MM.1S (cell line): ENCODE measurements at regions not wholly inside any gene's neighbourhood (a gene's known extent, or its start where the extent isn't known, plus 50 kb on each side); places are given as distances from the start of the nearest gene placed in this dataset.

Experiments used
- DNase-seq: peaks from one replicate; pipeline ENCODE4 v3.0.0-alpha.2; 2015
- H2AFZ ChIP-seq: fragments of 300-600 bp; sonication (generic); 2 replicates; pipeline ENCODE4 v1.6.0; 2016; ENCODE audit warnings: antibody characterized with exemption, low read length
- H3F3A ChIP-seq: fragments of 300-600 bp; sonication (generic); 2 replicates; pipeline ENCODE4 v1.6.1; 2016; ENCODE audit warnings: mild to moderate bottlenecking, antibody characterized with exemption, low read length, moderate library complexity, mixed read lengths; ENCODE audit not compliant: insufficient read depth
- H3K27ac ChIP-seq: fragments of 300-600 bp; sonication (generic); 2 replicates; pipeline ENCODE4 v1.5.1; 2016; ENCODE audit warnings: mild to moderate bottlenecking, low read length
- H3K27me3 ChIP-seq: fragments of 300-600 bp; sonication (generic); replicated peaks from 2 replicates; pipeline ENCODE4 v1.6.0; 2016; ENCODE audit warnings: low read length; ENCODE audit not compliant: insufficient read depth
- H3K36me3 ChIP-seq: fragments of 300-600 bp; sonication (generic); replicated peaks from 2 replicates; pipeline ENCODE4 v1.6.1; 2016; ENCODE audit warnings: mild to moderate bottlenecking, low read length, mixed read lengths; ENCODE audit not compliant: insufficient read depth
- H3K4me1 ChIP-seq: fragments of 300-600 bp; sonication (generic); 2 replicates; pipeline ENCODE4 v1.6.1; 2016; ENCODE audit warnings: low read length, mixed read lengths
- H3K4me2 ChIP-seq: fragments of 300-600 bp; sonication (generic); 2 replicates; pipeline ENCODE4 v1.6.0; 2016; ENCODE audit warnings: low read depth, low read length
- H3K4me3 ChIP-seq: fragments of 300-600 bp; sonication (generic); 2 replicates; pipeline ENCODE4 v1.5.1; 2016; ENCODE audit warnings: low read length, mixed read lengths
- H3K79me2 ChIP-seq: fragments of 300-600 bp; sonication (generic); 2 replicates; pipeline ENCODE4 v1.6.1; 2016; ENCODE audit warnings: mixed run types, low read length, mixed read lengths
- H3K9ac ChIP-seq: fragments of 300-600 bp; sonication (generic); 2 replicates; pipeline ENCODE4 v1.6.1; 2016; ENCODE audit warnings: low read length, mixed read lengths
- H3K9me2 ChIP-seq: fragments of 300-600 bp; sonication (generic); replicated peaks from 2 replicates; pipeline ENCODE4 v1.6.1; 2016; ENCODE audit warnings: mild to moderate bottlenecking, low read length, mixed read lengths; ENCODE audit not compliant: insufficient read depth
- H3K9me3 ChIP-seq: fragments of 300-600 bp; sonication (generic); replicated peaks from 2 replicates; pipeline ENCODE4 v1.6.1; 2016; ENCODE audit warnings: mild to moderate bottlenecking, low read length, mixed read lengths; ENCODE audit not compliant: insufficient read depth
- H4K20me1 ChIP-seq: fragments of 300-600 bp; sonication (generic); 2 replicates; pipeline ENCODE4 v1.6.1; 2016; ENCODE audit warnings: mild to moderate bottlenecking, low read length, moderate library complexity, mixed read lengths; ENCODE audit not compliant: insufficient read depth
- CTCF ChIP-seq: fragments of 300-600 bp; sonication (generic); IDR thresholded peaks from 2 replicates; pipeline ENCODE4 v1.5.1; 2016; ENCODE audit warnings: antibody characterized with exemption, low read length, mixed read lengths
- EZH2 ChIP-seq: fragments of 300-600 bp; sonication (generic); optimal IDR thresholded peaks from 2 replicates; pipeline ENCODE3; 2017; ENCODE audit warnings: low read depth, mild to moderate bottlenecking, antibody characterized with exemption, low read length, mixed read lengths
- EZH2phosphoT487 ChIP-seq: fragments of 300-600 bp; sonication (generic); IDR thresholded peaks from 2 replicates; pipeline ENCODE4 v1.6.1; 2018; ENCODE audit warnings: antibody characterized with exemption, low read length

- no peaks in the 10 kb centered on the region for H3K27me3 ChIP-seq
- DNase-seq: no peak
Observed at GRCh38 chr2:122319539-122320132, 564.2 kb downstream of the TSN start.

GRCh38 chr2:122322815-122323214 is 567.4 kb downstream of the TSN start:
- H3K27ac ChIP-seq: no peak overlapping the region

More at GRCh38 chr2:122319539-122320132, 564.2 kb downstream of the TSN start:
- Histone ChIP-seq H2AFZ (no peak overlapping the region), H3K9me3 (no peaks in the 10 kb centered on the region), H3K4me1 (no peaks in the 10 kb centered on the region), H3K4me2 (no peak overlapping the region), H3K4me3 (no peak overlapping the region), H3K9me2 (no peaks in the 10 kb centered on the region), H4K20me1 (no peaks in the 10 kb centered on the region), H3K79me2 (no peaks in the 10 kb centered on the region), H3F3A (no peaks in the 10 kb centered on the region), H3K9ac (no peak overlapping the region), H3K36me3 (no peaks in the 10 kb centered on the region), H3K27ac (no peak overlapping the region)
- TF ChIP-seq EZH2phosphoT487 (no peak), CTCF (no peak), EZH2 (no peak)

GRCh38 chr2:122323927-122324326 is 568.5 kb downstream of the TSN start:
- Histone ChIP-seq H3K4me2 (no peak overlapping the region), H4K20me1 (no peaks in the 10 kb centered on the region), H3K4me1 (no peaks in the 10 kb centered on the region), H3K4me3 (no peak overlapping the region), H3K9ac (no peak overlapping the region), H3K9me3 (no peaks in the 10 kb centered on the region), H2AFZ (no peak overlapping the region), H3K9me2 (no peaks in the 10 kb centered on the region), H3F3A (no peaks in the 10 kb centered on the region), H3K27ac (no peak overlapping the region), H3K36me3 (no peaks in the 10 kb centered on the region), H3K27me3 (no peaks in the 10 kb centered on the region), H3K79me2 (no peaks in the 10 kb centered on the region)
- no peak for DNase-seq
- TF ChIP-seq EZH2phosphoT487: no peak
- no peak for TF ChIP-seq EZH2
- TF ChIP-seq CTCF: no peak

More at GRCh38 chr2:122322815-122323214, 567.4 kb downstream of the TSN start:
- no peaks in the 10 kb centered on the region for H3K9me2 ChIP-seq
- no peaks in the 10 kb centered on the region for H3K36me3 ChIP-seq
- H2AFZ ChIP-seq: no peak overlapping the region
- no peaks in the 10 kb centered on the region for H3K79me2 ChIP-seq
- TF ChIP-seq EZH2phosphoT487 (no peak), EZH2 (no peak), CTCF (no peak)
- no peaks in the 10 kb centered on the region for H4K20me1 ChIP-seq
- no peak overlapping the region for H3K4me3 ChIP-seq
- DNase-seq: no peak
- no peaks in the 10 kb centered on the region for H3K4me1 ChIP-seq
- H3K9ac ChIP-seq: no peak overlapping the region
- H3K27me3 ChIP-seq: no peaks in the 10 kb centered on the region
- no peaks in the 10 kb centered on the region for H3K9me3 ChIP-seq
- H3F3A ChIP-seq: no peaks in the 10 kb centered on the region
- H3K4me2 ChIP-seq: no peak overlapping the region
